WTC11 (cell line): ENCODE measurements at regions not wholly inside any gene's neighbourhood (a gene's known extent, or its start where the extent isn't known, plus 50 kb on each side); places are given as distances from the start of the nearest gene placed in this dataset.

Source experiments
- AFF4 ChIP-seq: sonication (generic); formaldehyde crosslinking; IDR thresholded peaks from 2 replicates; pipeline ENCODE4 v1.8.1; 2023; ENCODE audit warnings: mild to moderate bottlenecking, missing genetic modification reagents, borderline replicate concordance
- ATF1 ChIP-seq: sonication (generic); formaldehyde crosslinking; IDR thresholded peaks from 2 replicates; pipeline ENCODE4 v1.8.1; 2023; ENCODE audit warnings: mild to moderate bottlenecking, moderate library complexity, missing genetic modification reagents
- CTCF ChIP-seq: fragments of 200-600 bp; IDR thresholded peaks from 2 replicates; pipeline ENCODE4 v1.8.0; 2022; ENCODE audit warnings: antibody characterized with exemption
- ETV6 ChIP-seq: sonication (generic); formaldehyde crosslinking; IDR thresholded peaks from 2 replicates; pipeline ENCODE4 v1.8.1; 2022; ENCODE audit warnings: mild to moderate bottlenecking, missing genetic modification reagents
- FOXP1 ChIP-seq: sonication (generic); formaldehyde crosslinking; IDR thresholded peaks from 2 replicates; pipeline ENCODE4 v1.8.0; 2022; ENCODE audit warnings: missing genetic modification reagents, mild to moderate bottlenecking, moderate library complexity, borderline replicate concordance
- FOXP4 ChIP-seq: sonication (generic); formaldehyde crosslinking; IDR thresholded peaks from 2 replicates; pipeline ENCODE4 v1.8.0; 2022; ENCODE audit warnings: mild to moderate bottlenecking, missing genetic modification reagents
- NR3C1 ChIP-seq: sonication (generic); formaldehyde crosslinking; conservative IDR thresholded peaks from 2 replicates; pipeline ENCODE4 v1.8.1; 2023; ENCODE audit warnings: low read depth, mild to moderate bottlenecking, missing genetic modification reagents
- TEAD4 ChIP-seq: sonication (generic); formaldehyde crosslinking; IDR thresholded peaks from 2 replicates; pipeline ENCODE4 v1.8.0; 2022; ENCODE audit warnings: mild to moderate bottlenecking, missing genetic modification reagents
- ZNF512 ChIP-seq: sonication (generic); formaldehyde crosslinking; IDR thresholded peaks from 2 replicates; pipeline ENCODE4 v1.8.1; 2022; ENCODE audit warnings: missing genetic modification reagents, borderline replicate concordance
- TF ChIP-seq, protein P1 (sequence below): sonication (generic); formaldehyde crosslinking; IDR thresholded peaks from 2 replicates; pipeline ENCODE4 v1.8.1; 2022; ENCODE audit warnings: low read depth, missing genetic modification reagents, borderline replicate concordance
- TF ChIP-seq, protein P2 (sequence below): sonication (generic); formaldehyde crosslinking; IDR thresholded peaks from 2 replicates; pipeline ENCODE4 v1.8.1; 2023; ENCODE audit warnings: mild to moderate bottlenecking, missing genetic modification reagents, moderate library complexity
- TF ChIP-seq, protein P3 (sequence below): sonication (generic); formaldehyde crosslinking; IDR thresholded peaks from 2 replicates; pipeline ENCODE4 v1.8.1; 2023; ENCODE audit warnings: mild to moderate bottlenecking, missing genetic modification reagents

DNA sequence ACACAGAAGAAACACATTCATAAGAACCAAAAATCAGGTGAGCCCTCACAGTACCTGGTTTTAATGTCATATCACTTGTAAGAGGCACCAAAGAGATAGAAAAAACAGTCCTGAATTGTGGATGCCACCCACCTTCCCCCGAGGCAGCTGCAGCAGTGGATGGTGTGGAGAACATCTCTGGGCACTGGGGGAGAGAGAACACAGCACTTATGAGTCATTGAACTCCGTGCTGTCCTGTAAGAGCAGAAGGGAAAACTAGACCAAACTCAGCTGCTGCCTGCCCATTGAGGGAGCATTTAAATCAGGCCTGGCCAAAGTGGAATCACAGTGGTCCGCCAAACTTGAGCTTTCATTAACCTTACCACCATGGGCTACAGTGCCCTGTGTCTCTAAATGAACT lies 296.2 kb downstream of the SPATA31D1 start:
- TF ChIP-seq FOXP4 (CRISPR knock-in tag), result no peak
- TF ChIP-seq, protein P1, sequence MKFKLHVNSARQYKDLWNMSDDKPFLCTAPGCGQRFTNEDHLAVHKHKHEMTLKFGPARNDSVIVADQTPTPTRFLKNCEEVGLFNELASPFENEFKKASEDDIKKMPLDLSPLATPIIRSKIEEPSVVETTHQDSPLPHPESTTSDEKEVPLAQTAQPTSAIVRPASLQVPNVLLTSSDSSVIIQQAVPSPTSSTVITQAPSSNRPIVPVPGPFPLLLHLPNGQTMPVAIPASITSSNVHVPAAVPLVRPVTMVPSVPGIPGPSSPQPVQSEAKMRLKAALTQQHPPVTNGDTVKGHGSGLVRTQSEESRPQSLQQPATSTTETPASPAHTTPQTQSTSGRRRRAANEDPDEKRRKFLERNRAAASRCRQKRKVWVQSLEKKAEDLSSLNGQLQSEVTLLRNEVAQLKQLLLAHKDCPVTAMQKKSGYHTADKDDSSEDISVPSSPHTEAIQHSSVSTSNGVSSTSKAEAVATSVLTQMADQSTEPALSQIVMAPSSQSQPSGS, result no peak
- no peak for TF ChIP-seq CTCF
- no peak for TF ChIP-seq NR3C1
- no peak for TF ChIP-seq TEAD4 (CRISPR knock-in tag)
- TF ChIP-seq ZNF512 (CRISPR knock-in tag), result no peak
- no peak for TF ChIP-seq ATF1 (CRISPR knock-in tag)
- no peak for TF ChIP-seq AFF4 (CRISPR knock-in tag)
- no peak for TF ChIP-seq FOXP1 (CRISPR knock-in tag)
- TF ChIP-seq, protein P2, sequence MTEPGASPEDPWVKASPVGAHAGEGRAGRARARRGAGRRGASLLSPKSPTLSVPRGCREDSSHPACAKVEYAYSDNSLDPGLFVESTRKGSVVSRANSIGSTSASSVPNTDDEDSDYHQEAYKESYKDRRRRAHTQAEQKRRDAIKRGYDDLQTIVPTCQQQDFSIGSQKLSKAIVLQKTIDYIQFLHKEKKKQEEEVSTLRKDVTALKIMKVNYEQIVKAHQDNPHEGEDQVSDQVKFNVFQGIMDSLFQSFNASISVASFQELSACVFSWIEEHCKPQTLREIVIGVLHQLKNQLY (CRISPR knock-in tag), result no peak
- no peak for TF ChIP-seq ETV6 (CRISPR knock-in tag)
- TF ChIP-seq, protein P3, sequence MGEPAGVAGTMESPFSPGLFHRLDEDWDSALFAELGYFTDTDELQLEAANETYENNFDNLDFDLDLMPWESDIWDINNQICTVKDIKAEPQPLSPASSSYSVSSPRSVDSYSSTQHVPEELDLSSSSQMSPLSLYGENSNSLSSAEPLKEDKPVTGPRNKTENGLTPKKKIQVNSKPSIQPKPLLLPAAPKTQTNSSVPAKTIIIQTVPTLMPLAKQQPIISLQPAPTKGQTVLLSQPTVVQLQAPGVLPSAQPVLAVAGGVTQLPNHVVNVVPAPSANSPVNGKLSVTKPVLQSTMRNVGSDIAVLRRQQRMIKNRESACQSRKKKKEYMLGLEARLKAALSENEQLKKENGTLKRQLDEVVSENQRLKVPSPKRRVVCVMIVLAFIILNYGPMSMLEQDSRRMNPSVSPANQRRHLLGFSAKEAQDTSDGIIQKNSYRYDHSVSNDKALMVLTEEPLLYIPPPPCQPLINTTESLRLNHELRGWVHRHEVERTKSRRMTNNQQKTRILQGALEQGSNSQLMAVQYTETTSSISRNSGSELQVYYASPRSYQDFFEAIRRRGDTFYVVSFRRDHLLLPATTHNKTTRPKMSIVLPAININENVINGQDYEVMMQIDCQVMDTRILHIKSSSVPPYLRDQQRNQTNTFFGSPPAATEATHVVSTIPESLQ (CRISPR knock-in tag), result no peak
